Spleen (tissue), 7 donors: ENCODE measurements at regions not wholly inside any gene's neighbourhood (a gene's known extent, or its start where the extent isn't known, plus 50 kb on each side); places are given as distances from the start of the nearest gene placed in this dataset.

ENCODE experiments used
- CTCF ChIP-seq, 11 experiments: fragments of 200-600 bp in 7 of 11; fragments of 450-650 bp in 4 of 11; sonication (generic) in 4 of 11; IDR thresholded peaks in 8 of 11; conservative IDR thresholded peaks in 3 of 11; 1 replicate in 7 of 11; 2 replicates in 4 of 11; pipeline versions ENCODE4 v1.4.0 to v1.8.0; 2016 to 2021; ENCODE audit warnings: antibody characterized with exemption in 11 of 11, inconsistent platforms in 4 of 11, mild to moderate bottlenecking in 1 of 11
- POLR2AphosphoS5 ChIP-seq, 3 donors: sonication (generic); formaldehyde crosslinking; IDR thresholded peaks; one replicate each; pipeline ENCODE4 v1.5.1; 2017; ENCODE audit warnings: antibody characterized with exemption in 3 of 3
- donor health status: DM: no; HTN: no; CAD: no; lungs with moderate emphysema.
- donor health status: DM: no; HTN: no; CAD: no.
- donor health status: DM: no; HTN: no; CAD: no.

GRCh38 chr16:8295513-8296237 is 294.6 kb downstream of the TMEM114 start:
- no peak for TF ChIP-seq POLR2AphosphoS5 (IDR thresholded peaks at IDR 0.05)
- TF ChIP-seq CTCF (IDR thresholded peaks at IDR 0.05 in 8 of 11, conservative IDR thresholded peaks at IDR 0.05 in 3 of 11) = no peak
